ENCODE measurements at regions not wholly inside any gene's neighbourhood (a gene's known extent, or its start where the extent isn't known, plus 50 kb on each side); places are given as distances from the start of the nearest gene placed in this dataset.

DNA sequence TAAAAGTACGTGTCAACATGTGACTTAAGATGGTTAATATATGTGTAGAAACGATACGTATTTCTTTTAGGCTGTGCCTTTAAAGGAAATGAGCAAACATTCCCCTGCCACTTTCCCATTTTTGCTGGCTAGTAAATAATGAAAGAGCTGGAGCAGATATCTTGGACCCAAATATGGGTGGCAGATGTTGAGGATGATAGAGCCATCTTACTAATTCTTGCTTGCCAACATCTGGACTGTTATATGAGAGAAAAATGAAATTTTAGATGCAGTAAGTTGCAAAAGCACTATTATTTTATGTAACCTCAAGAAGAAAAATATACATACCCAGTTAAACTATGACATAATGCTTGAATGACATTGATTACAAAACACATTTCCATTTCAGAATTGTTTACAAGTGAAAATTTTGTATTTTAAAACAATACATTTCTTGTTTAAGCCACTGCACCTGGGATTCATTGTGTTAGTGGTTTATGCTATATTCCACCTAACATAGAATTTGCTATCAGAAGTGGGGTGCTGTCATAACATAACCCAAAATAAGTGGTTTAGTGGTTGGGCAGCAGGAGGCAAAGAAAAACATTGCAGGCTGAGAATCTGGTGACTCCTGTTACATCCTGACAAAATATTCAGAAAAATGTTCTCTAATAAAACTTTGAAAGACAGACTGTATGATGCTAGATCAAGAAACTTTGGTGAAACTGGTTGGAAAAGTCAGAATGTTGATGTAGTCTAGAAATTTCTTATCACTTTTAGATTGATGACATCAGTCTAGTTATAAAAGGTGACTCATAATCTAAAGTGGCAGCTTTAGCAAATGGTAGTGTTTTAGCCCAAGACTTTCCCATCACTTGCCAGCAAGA is 305.0 kb downstream of the PTEN start:
- TF ChIP-seq, protein P1, sequence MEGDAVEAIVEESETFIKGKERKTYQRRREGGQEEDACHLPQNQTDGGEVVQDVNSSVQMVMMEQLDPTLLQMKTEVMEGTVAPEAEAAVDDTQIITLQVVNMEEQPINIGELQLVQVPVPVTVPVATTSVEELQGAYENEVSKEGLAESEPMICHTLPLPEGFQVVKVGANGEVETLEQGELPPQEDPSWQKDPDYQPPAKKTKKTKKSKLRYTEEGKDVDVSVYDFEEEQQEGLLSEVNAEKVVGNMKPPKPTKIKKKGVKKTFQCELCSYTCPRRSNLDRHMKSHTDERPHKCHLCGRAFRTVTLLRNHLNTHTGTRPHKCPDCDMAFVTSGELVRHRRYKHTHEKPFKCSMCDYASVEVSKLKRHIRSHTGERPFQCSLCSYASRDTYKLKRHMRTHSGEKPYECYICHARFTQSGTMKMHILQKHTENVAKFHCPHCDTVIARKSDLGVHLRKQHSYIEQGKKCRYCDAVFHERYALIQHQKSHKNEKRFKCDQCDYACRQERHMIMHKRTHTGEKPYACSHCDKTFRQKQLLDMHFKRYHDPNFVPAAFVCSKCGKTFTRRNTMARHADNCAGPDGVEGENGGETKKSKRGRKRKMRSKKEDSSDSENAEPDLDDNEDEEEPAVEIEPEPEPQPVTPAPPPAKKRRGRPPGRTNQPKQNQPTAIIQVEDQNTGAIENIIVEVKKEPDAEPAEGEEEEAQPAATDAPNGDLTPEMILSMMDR (IDR thresholded peaks at IDR 0.05; ENCODE audit: low read depth, low read length), result no peak
- H3K36me3 ChIP-seq, result no peaks in the 10 kb centered on the region

DNA sequence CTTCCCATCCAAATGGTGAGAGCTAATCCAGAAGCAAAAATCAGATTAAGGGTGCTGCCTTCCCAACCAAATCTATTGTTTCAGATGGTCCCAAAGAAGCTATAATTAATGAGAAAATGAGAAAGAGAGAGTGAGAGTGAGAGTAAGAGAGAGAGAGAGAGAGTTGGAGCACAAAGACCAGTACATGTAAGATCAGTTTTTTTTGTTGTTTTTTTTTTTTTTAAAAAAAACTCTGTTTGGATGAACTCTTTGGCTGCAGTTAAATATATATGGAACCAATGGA is 305.6 kb downstream of the PTEN start:
- TF ChIP-seq, protein P1 (IDR thresholded peaks at IDR 0.05; ENCODE audit: low read depth, low read length), result no peak
- DNase-seq, result no peak
- Histone ChIP-seq H3K9me3 (ENCODE audit: severe bottlenecking) (no peaks in the 10 kb centered on the region), H3K27me3 (ENCODE audit: insufficient read depth, low read depth, severe bottlenecking) (no peaks in the 10 kb centered on the region), H3K4me3 (ENCODE audit: low read depth, low read length) (no peak overlapping the region), H3K36me3 (no peaks in the 10 kb centered on the region), H3K27ac (no peak overlapping the region)

More for the DNA sequence above, 305.0 kb downstream of the PTEN start:
- Histone ChIP-seq H3K9me3 (ENCODE audit: severe bottlenecking) (no peaks in the 10 kb centered on the region), H3K27me3 (ENCODE audit: insufficient read depth, low read depth, severe bottlenecking) (no peaks in the 10 kb centered on the region), H3K4me3 (ENCODE audit: low read depth, low read length) (no peak overlapping the region), H3K27ac (no peak overlapping the region)
- no peak for DNase-seq

DNA sequence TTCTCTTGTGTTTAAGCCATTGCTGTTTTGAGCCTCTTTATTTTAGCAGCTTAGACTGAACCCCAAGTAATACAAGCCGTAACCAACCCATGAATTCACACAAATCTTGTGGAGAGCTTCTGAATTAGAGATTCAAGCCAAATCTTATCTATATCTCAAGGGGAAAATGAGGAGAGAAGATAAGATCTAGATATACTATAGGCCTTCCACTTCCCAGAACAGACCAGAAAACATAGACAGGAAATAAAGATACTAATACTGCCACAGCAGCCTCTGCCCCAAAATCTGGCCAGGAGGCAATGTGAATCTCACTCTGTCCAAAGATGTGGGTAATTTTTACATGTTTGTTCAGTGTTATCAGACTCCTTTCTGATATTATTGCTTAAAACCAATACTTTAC is 307.2 kb downstream of the PTEN start:
- Histone ChIP-seq H3K4me3 (ENCODE audit: low read depth, low read length) (no peak overlapping the region), H3K9me3 (ENCODE audit: severe bottlenecking) (no peaks in the 10 kb centered on the region), H3K36me3 (no peaks in the 10 kb centered on the region), H3K27ac (no peak overlapping the region), H3K27me3 (ENCODE audit: insufficient read depth, low read depth, severe bottlenecking) (no peaks in the 10 kb centered on the region)
- DNase-seq, result no peak
- TF ChIP-seq, protein P1 (IDR thresholded peaks at IDR 0.05; ENCODE audit: low read depth, low read length), result no peak

DNA sequence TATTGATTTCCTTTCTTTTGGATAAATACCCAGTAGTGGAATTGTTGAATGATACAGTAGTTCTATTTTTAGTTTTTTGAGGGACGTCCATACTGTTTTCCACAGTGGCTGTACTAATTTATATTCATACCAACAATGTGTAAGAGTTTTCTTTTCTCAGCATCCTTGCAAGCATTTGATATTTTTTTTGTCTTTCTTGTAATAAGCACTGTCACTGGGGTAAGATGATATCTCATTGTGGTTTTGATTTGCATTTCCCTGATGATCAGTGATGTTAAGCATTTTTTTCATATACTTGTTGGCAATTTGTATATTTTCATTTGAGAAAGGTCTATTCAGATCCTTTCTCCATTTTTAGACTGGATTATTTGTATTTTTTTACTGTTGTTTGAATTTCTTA is 308.7 kb downstream of the PTEN start:
- H3K27me3 ChIP-seq (ENCODE audit: insufficient read depth, low read depth, severe bottlenecking), result no peaks in the 10 kb centered on the region
- no peak overlapping the region for H3K4me3 ChIP-seq (ENCODE audit: low read depth, low read length)
- H3K27ac ChIP-seq, result no peak overlapping the region
- DNase-seq, result no peak
- TF ChIP-seq, protein P1 (IDR thresholded peaks at IDR 0.05; ENCODE audit: low read depth, low read length), result no peak
- no peaks in the 10 kb centered on the region for H3K9me3 ChIP-seq (ENCODE audit: severe bottlenecking)
- no peaks in the 10 kb centered on the region for H3K36me3 ChIP-seq

DNA sequence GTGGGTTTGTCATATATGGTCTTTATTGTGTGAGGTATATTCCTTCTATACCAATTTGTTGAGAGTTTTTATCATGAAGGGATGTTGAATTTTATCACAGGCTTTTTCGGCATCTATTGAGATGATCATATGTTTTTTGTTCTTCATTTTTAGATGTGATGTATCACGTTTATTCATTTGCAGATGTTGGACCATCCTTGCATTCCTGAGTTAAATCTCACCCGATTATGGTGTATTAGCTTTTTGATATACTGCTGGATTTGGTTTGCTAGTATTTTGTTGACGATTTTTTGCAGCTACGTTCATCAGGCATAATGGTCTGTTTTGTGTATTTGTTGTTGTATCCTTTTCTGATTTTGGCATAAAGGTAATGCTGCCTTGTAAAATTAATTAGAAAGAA is 311.0 kb downstream of the PTEN start:
- H3K4me3 ChIP-seq (ENCODE audit: low read depth, low read length), result no peak overlapping the region
- DNase-seq, result no peak
- H3K27me3 ChIP-seq (ENCODE audit: insufficient read depth, low read depth, severe bottlenecking), result no peaks in the 10 kb centered on the region
- H3K36me3 ChIP-seq, result no peaks in the 10 kb centered on the region
- no peaks in the 10 kb centered on the region for H3K9me3 ChIP-seq (ENCODE audit: severe bottlenecking)
- H3K27ac ChIP-seq, result no peak overlapping the region
- TF ChIP-seq, protein P1 (IDR thresholded peaks at IDR 0.05; ENCODE audit: low read depth, low read length), result no peak

DNA sequence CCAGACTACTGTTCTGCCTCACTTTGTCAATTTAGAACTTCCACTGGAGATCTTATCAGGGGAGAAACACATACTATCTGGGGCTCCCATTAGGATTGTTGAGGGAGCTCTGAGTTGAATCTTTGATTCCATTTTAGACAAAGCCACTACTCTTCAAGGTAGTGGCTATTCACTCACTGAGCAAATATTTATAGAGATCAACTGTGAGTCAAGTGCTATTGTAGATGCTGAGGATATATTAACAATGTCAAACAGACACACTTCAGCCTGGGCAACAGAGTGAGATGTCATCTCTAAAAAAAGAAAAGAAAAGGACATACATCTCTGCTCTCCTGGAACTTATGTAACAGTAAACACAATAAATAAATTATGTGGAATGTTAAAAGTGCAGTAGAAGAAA is 315.3 kb downstream of the PTEN start:
- Histone ChIP-seq H3K36me3 (no peaks in the 10 kb centered on the region), H3K9me3 (ENCODE audit: severe bottlenecking) (no peaks in the 10 kb centered on the region), H3K27me3 (ENCODE audit: insufficient read depth, low read depth, severe bottlenecking) (no peaks in the 10 kb centered on the region), H3K4me3 (ENCODE audit: low read depth, low read length) (no peak overlapping the region), H3K27ac (no peak overlapping the region)
- TF ChIP-seq, protein P1 (IDR thresholded peaks at IDR 0.05; ENCODE audit: low read depth, low read length), result no peak
- DNase-seq, result no peak

Data from WERI-Rb-1 (cell line).